ENCODE measurements at regions not wholly inside any gene's neighbourhood (a gene's known extent, or its start where the extent isn't known, plus 50 kb on each side); places are given as distances from the start of the nearest gene placed in this dataset.

GRCh38 chr1:79550402-79550801, 543.9 kb upstream of the ADGRL4 start:
- no peak for DNase-seq (ENCODE audit: low spot score)
- in situ Hi-C loops (cut with MboI; ENCODE audit: low sequenced_read_pairs, unreplicated experiment), result no loop called here
- TF ChIP-seq CTCF (IDR thresholded peaks at IDR 0.05; ENCODE audit: borderline replicate concordance, control extremely low read depth, extremely low read depth, insufficient read depth, missing control alignments), result no peak

- no peak for TF ChIP-seq CTCF (IDR thresholded peaks at IDR 0.05; ENCODE audit: borderline replicate concordance, control extremely low read depth, extremely low read depth, insufficient read depth, missing control alignments)
- no peak for DNase-seq (ENCODE audit: low spot score)
- in situ Hi-C loops (cut with MboI; ENCODE audit: low sequenced_read_pairs, unreplicated experiment), result no loop called here
Observed at GRCh38 chr1:79549201-79549600, 542.7 kb upstream of the ADGRL4 start.

- in situ Hi-C loops (cut with MboI; ENCODE audit: low sequenced_read_pairs, unreplicated experiment), result no loop called here
- DNase-seq (ENCODE audit: low spot score), result no peak
- no peak for TF ChIP-seq CTCF (IDR thresholded peaks at IDR 0.05; ENCODE audit: borderline replicate concordance, control extremely low read depth, extremely low read depth, insufficient read depth, missing control alignments)
Observed at GRCh38 chr1:79547514-79547913, 541.0 kb upstream of the ADGRL4 start.

- no peak for DNase-seq (ENCODE audit: low spot score)
- no peak for TF ChIP-seq CTCF (IDR thresholded peaks at IDR 0.05; ENCODE audit: borderline replicate concordance, control extremely low read depth, extremely low read depth, insufficient read depth, missing control alignments)
- in situ Hi-C loops (cut with MboI; ENCODE audit: low sequenced_read_pairs, unreplicated experiment), result no loop called here
Observed at GRCh38 chr1:79543394-79543793, 536.9 kb upstream of the ADGRL4 start.

- DNase-seq (ENCODE audit: low spot score), result no peak
- TF ChIP-seq CTCF (IDR thresholded peaks at IDR 0.05; ENCODE audit: borderline replicate concordance, control extremely low read depth, extremely low read depth, insufficient read depth, missing control alignments), result no peak
- in situ Hi-C loops (cut with MboI; ENCODE audit: low sequenced_read_pairs, unreplicated experiment), result no loop called here
Observed at GRCh38 chr1:79539001-79539400, 532.5 kb upstream of the ADGRL4 start.

- TF ChIP-seq CTCF (IDR thresholded peaks at IDR 0.05; ENCODE audit: borderline replicate concordance, control extremely low read depth, extremely low read depth, insufficient read depth, missing control alignments), result no peak
- DNase-seq (ENCODE audit: low spot score), result no peak
- in situ Hi-C loops (cut with MboI; ENCODE audit: low sequenced_read_pairs, unreplicated experiment), result no loop called here
Observed at GRCh38 chr1:79532555-79532954, 526.0 kb upstream of the ADGRL4 start.

- in situ Hi-C loops (cut with MboI; ENCODE audit: low sequenced_read_pairs, unreplicated experiment), result no loop called here
- no peak for TF ChIP-seq CTCF (IDR thresholded peaks at IDR 0.05; ENCODE audit: borderline replicate concordance, control extremely low read depth, extremely low read depth, insufficient read depth, missing control alignments)
- no peak for DNase-seq (ENCODE audit: low spot score)
Observed at GRCh38 chr1:79531790-79532189, 525.3 kb upstream of the ADGRL4 start.
